Fibroblast of lung (primary cell): ENCODE measurements at regions not wholly inside any gene's neighbourhood (a gene's known extent, or its start where the extent isn't known, plus 50 kb on each side); places are given as distances from the start of the nearest gene placed in this dataset.

Experiments used
- DNase-seq, 2 donors: peaks; one replicate each; pipeline versions ENCODE4 v3.0.0 to v3.0.0-alpha.2; 2010; ENCODE audit warnings: low read depth in 2 of 2
- H2AFZ ChIP-seq: 2 replicates; pipeline ENCODE4 v1.5.1; 2012; ENCODE audit warnings: low read length, control low read depth, inconsistent platforms
- H3K27ac ChIP-seq: 2 replicates; pipeline ENCODE4 v1.5.1; 2011; ENCODE audit warnings: low read length, control low read depth; ENCODE audit not compliant: insufficient read depth
- H3K27me3 ChIP-seq: 2 replicates; pipeline ENCODE4 v1.5.1; 2011; ENCODE audit warnings: mild to moderate bottlenecking, low read length; ENCODE audit not compliant: control insufficient read depth, insufficient read depth
- H3K36me3 ChIP-seq: 2 replicates; pipeline ENCODE4 v1.5.1; 2011; ENCODE audit warnings: low read length; ENCODE audit not compliant: control insufficient read depth, insufficient read depth
- H3K4me1 ChIP-seq: 2 replicates; pipeline ENCODE4 v1.5.1; 2011; ENCODE audit warnings: low read length; ENCODE audit not compliant: control insufficient read depth, insufficient read depth; ENCODE audit errors: extremely low read depth
- H3K4me2 ChIP-seq: 2 replicates; pipeline ENCODE4 v1.5.1; 2011; ENCODE audit warnings: low read length, control low read depth; ENCODE audit not compliant: insufficient read depth; ENCODE audit errors: extremely low read depth
- H3K4me3 ChIP-seq, 4 experiments: fragments of 200-600 bp in 1 of 4; sonication (generic) in 1 of 4; replicated peaks in 1 of 4; 2 replicates each; pipeline ENCODE4 v1.5.1; 2011 to 2016; ENCODE audit warnings: low read length in 4 of 4, low read depth in 3 of 4, mild to moderate bottlenecking in 3 of 4, control low read depth in 2 of 4, inconsistent platforms in 1 of 4, mixed read lengths in 1 of 4; ENCODE audit not compliant: insufficient read depth in 1 of 4; ENCODE audit errors: control extremely low read depth in 1 of 4
- H3K79me2 ChIP-seq: 2 replicates; pipeline ENCODE4 v1.5.1; 2012; ENCODE audit warnings: mild to moderate bottlenecking, low read length, inconsistent platforms; ENCODE audit not compliant: control insufficient read depth, insufficient read depth
- H3K9ac ChIP-seq: 2 replicates; pipeline ENCODE4 v1.5.1; 2011; ENCODE audit warnings: mild to moderate bottlenecking, low read length, control low read depth; ENCODE audit not compliant: insufficient read depth
- H3K9me3 ChIP-seq: 2 replicates; pipeline ENCODE4 v1.5.1; 2012; ENCODE audit warnings: low read depth, low read length; ENCODE audit not compliant: control insufficient read depth, insufficient read depth
- H4K20me1 ChIP-seq: 2 replicates; pipeline ENCODE4 v1.5.1; 2011; ENCODE audit warnings: low read length; ENCODE audit not compliant: control insufficient read depth, insufficient read depth; ENCODE audit errors: extremely low read depth
- EZH2 ChIP-seq: IDR thresholded peaks from 2 replicates; pipeline ENCODE4 v1.5.1; 2012; ENCODE audit warnings: low read length, control low read depth, mild to moderate bottlenecking; ENCODE audit errors: missing control alignments
- TF ChIP-seq, protein P1 (sequence below), 2 donors: IDR thresholded peaks in 1 of 2; conservative IDR thresholded peaks in 1 of 2; 1 replicate in 1 of 2; 2 replicates in 1 of 2; pipeline ENCODE4 v1.5.1; 2011 to 2012; ENCODE audit warnings: low read length in 2 of 2, control low read depth in 1 of 2, inconsistent platforms in 1 of 2, low read depth in 1 of 2, mild to moderate bottlenecking in 1 of 2

DNA sequence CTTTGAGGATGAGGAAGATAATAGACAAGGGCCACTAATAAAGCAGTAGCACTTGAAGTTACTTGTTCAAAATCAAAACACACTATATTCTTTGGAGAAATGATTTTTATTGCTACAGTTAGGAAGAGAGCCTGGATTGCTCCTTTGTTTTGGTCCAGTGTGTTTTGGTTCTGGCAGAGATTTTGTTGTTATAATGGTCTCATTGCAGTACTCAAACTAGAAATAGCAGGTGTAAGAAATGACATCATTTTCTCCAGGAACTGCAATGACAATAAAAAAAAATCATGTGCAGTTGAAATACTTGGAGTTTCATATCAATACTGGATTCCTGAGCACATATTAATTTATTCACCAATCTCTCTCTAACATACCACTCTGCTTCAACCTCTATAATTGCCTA lies 490.3 kb downstream of the CCDC85A start:
- Histone ChIP-seq H3K9me3 (no peaks in the 10 kb centered on the region), H3K4me2 (no peak overlapping the region), H3K27me3 (no peaks in the 10 kb centered on the region), H4K20me1 (no peaks in the 10 kb centered on the region), H3K27ac (no peak overlapping the region), H2AFZ (no peak overlapping the region), H3K4me1 (no peaks in the 10 kb centered on the region), H3K9ac (no peak overlapping the region), H3K79me2 (no peaks in the 10 kb centered on the region), H3K4me3 (no peak overlapping the region), H3K36me3 (no peaks in the 10 kb centered on the region)
- no peak for DNase-seq
- TF ChIP-seq EZH2: no peak
- TF ChIP-seq, protein P1, sequence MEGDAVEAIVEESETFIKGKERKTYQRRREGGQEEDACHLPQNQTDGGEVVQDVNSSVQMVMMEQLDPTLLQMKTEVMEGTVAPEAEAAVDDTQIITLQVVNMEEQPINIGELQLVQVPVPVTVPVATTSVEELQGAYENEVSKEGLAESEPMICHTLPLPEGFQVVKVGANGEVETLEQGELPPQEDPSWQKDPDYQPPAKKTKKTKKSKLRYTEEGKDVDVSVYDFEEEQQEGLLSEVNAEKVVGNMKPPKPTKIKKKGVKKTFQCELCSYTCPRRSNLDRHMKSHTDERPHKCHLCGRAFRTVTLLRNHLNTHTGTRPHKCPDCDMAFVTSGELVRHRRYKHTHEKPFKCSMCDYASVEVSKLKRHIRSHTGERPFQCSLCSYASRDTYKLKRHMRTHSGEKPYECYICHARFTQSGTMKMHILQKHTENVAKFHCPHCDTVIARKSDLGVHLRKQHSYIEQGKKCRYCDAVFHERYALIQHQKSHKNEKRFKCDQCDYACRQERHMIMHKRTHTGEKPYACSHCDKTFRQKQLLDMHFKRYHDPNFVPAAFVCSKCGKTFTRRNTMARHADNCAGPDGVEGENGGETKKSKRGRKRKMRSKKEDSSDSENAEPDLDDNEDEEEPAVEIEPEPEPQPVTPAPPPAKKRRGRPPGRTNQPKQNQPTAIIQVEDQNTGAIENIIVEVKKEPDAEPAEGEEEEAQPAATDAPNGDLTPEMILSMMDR (conservative IDR thresholded peaks at IDR 0.05 in 1 of 2, IDR thresholded peaks at IDR 0.05 in 1 of 2; ENCODE audit: low read depth in 1 of 2, low read length in 2 of 2): no peak

DNA sequence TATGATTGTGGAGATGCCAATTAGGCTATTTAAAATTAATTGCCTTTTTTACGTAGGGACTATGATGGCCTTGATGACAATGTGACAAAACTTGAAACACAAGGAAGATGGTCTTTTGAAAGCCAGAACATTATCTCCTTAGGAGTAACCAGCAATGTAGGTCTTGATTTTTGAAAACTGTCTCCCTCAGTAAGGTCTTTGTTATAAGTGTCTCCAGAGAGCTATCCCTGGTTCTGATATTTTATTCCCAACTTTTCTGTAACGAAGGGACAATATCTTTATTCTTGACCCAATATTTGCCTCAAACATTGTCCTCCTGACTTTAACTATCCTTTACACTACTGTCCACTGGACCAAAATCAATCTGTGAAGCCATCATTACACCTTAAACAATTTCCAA lies 493.2 kb downstream of the CCDC85A start:
- Histone ChIP-seq H3K4me1 (no peaks in the 10 kb centered on the region), H3K9ac (no peak overlapping the region), H3K4me2 (no peak overlapping the region), H3K36me3 (no peaks in the 10 kb centered on the region), H3K9me3 (no peaks in the 10 kb centered on the region), H2AFZ (no peak overlapping the region), H3K27me3 (no peaks in the 10 kb centered on the region), H3K79me2 (no peaks in the 10 kb centered on the region), H4K20me1 (no peaks in the 10 kb centered on the region), H3K4me3 (no peak overlapping the region), H3K27ac (no peak overlapping the region)
- TF ChIP-seq, protein P1 (conservative IDR thresholded peaks at IDR 0.05 in 1 of 2, IDR thresholded peaks at IDR 0.05 in 1 of 2; ENCODE audit: low read depth in 1 of 2, low read length in 2 of 2): no peak
- TF ChIP-seq EZH2: no peak
- DNase-seq: no peak

DNA sequence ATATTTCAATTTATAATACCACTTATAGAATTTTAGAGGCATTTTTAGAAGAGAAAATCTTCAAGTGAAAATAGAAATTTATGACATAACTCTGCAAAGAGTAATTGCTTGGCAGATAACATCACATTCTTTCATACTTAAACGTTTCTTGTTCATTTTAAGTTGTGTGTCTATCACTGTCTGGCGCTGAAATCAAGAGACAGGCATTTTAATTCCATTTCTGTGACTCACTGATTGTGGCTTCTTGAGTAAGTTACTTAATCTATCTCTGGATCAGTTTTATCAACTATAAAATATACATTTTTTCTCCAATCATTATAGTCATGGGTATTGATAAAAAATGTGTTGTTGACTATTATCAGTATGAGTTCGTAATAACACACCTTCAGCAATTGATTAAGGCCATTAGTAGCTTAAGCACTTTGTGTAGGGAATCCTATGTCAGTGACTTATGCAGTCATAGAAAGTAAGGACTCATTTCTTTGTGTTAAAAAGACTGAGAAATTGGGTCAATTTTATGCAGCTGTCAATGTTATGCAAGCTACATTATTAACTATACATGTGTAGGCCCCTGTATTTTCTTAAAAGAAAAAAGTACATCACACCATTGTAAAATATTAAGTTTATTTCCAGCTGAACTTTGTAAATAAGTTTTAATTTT lies 497.3 kb downstream of the CCDC85A start:
- Histone ChIP-seq H3K27ac (no peak overlapping the region), H3K9me3 (no peaks in the 10 kb centered on the region), H2AFZ (no peak overlapping the region), H3K27me3 (no peaks in the 10 kb centered on the region), H4K20me1 (no peaks in the 10 kb centered on the region), H3K4me1 (no peaks in the 10 kb centered on the region), H3K79me2 (no peaks in the 10 kb centered on the region), H3K9ac (no peak overlapping the region), H3K4me2 (peak overlapping the region; percentile 25), H3K36me3 (no peaks in the 10 kb centered on the region), H3K4me3 (no peak overlapping the region)
- TF ChIP-seq, protein P1 (conservative IDR thresholded peaks at IDR 0.05 in 1 of 2, IDR thresholded peaks at IDR 0.05 in 1 of 2; ENCODE audit: low read depth in 1 of 2, low read length in 2 of 2): no peak
- no peak for TF ChIP-seq EZH2
- peak in 1 of 2 donors; percentile 92 for DNase-seq
